ENCODE measurements at regions not wholly inside any gene's neighbourhood (a gene's known extent, or its start where the extent isn't known, plus 50 kb on each side); places are given as distances from the start of the nearest gene placed in this dataset.

DNA sequence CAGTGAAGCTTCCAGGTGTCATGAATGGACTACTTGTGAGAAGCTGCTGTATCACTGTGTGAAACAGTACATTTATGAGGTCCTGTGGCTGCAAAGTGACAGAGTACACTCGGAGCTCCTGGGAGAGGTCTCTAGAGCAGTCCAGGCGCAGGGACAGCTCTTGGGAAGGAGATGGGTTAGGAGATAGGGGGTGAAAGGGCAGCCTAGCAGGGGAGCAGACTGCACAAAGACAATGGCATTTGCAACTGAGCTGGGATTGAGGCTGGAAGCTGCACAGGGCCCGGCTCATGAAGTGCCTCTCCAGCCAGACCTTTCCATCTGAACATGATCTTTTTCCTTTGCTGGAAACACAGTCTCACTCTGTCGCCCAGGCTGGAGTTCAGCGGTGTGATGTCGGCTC, 83.6 kb downstream of the RHOB start:
- intact Hi-C loops (cut with micrococcal nuclease): no loop called here
- H4K20me1 ChIP-seq (ENCODE audit: insufficient read depth, low read length): no peaks in the 10 kb centered on the region
- H3K9me3 ChIP-seq (replicated peaks in 1 of 2; ENCODE audit: control insufficient read depth in 1 of 2, insufficient read depth in 1 of 2, low read length in 2 of 2): no peaks in the 10 kb centered on the region
- no peak for TF ChIP-seq CTCF (IDR thresholded peaks at IDR 0.05)
- H3K79me2 ChIP-seq (ENCODE audit: insufficient read depth, low read length): no peaks in the 10 kb centered on the region
- no peaks in the 10 kb centered on the region for H3K9me3 Mint-ChIP-seq
- DNase-seq: no peak
- no peaks in the 10 kb centered on the region for H3K4me1 ChIP-seq (ENCODE audit: control insufficient read depth in 1 of 2, insufficient read depth in 2 of 2, low read length in 2 of 2)
- no peak overlapping the region for H3K27ac Mint-ChIP-seq
- no peaks in the 10 kb centered on the region for H3K27me3 ChIP-seq (ENCODE audit: control insufficient read depth in 2 of 2, insufficient read depth in 2 of 2, low read length in 2 of 2)
- H3K4me3 Mint-ChIP-seq: no peak overlapping the region
- no peak overlapping the region for H3K9ac ChIP-seq (ENCODE audit: insufficient read depth, low read length, poor library complexity, severe bottlenecking)
- H3K27ac ChIP-seq (ENCODE audit: low read depth in 1 of 2, low read length in 2 of 2): no peak overlapping the region
- no peaks in the 10 kb centered on the region for H3K4me1 Mint-ChIP-seq
- 90% methylated on average over 4 of the region's 6 CpGs for WGBS (ENCODE audit: insufficient coverage)
- H3K27me3 Mint-ChIP-seq (ENCODE audit: low read depth in 3 of 3): peaks cover 5 to 10% (median 9%) of the 10 kb centered on the region in 3 donors
- H3K4me2 ChIP-seq (replicated peaks; ENCODE audit: extremely low read depth, low read length, poor library complexity, severe bottlenecking): no peak overlapping the region
- no peak overlapping the region for H2AFZ ChIP-seq (ENCODE audit: insufficient read depth, low read depth, low read length, poor library complexity, severe bottlenecking)
- H3K4me3 ChIP-seq (replicated peaks in 1 of 3; ENCODE audit: low read depth in 2 of 3, low read length in 3 of 3): no peak overlapping the region
- H3K36me3 ChIP-seq (replicated peaks in 1 of 2; ENCODE audit: control insufficient read depth in 1 of 2, insufficient read depth in 2 of 2, low read length in 2 of 2): no peaks in the 10 kb centered on the region
- no peaks in the 10 kb centered on the region for H3K36me3 Mint-ChIP-seq

- H3K4me1 ChIP-seq (ENCODE audit: control insufficient read depth in 1 of 2, insufficient read depth in 2 of 2, low read length in 2 of 2): no peaks in the 10 kb centered on the region
- intact Hi-C loops (cut with micrococcal nuclease): no loop called here
- no peaks in the 10 kb centered on the region for H3K27me3 ChIP-seq (ENCODE audit: control insufficient read depth in 2 of 2, insufficient read depth in 2 of 2, low read length in 2 of 2)
- H3K79me2 ChIP-seq (ENCODE audit: insufficient read depth, low read length): no peaks in the 10 kb centered on the region
- H3K27ac Mint-ChIP-seq: no peak overlapping the region
- TF ChIP-seq CTCF (IDR thresholded peaks at IDR 0.05): no peak
- peaks cover 5 to 10% (median 9%) of the 10 kb centered on the region in 3 donors for H3K27me3 Mint-ChIP-seq (ENCODE audit: low read depth in 3 of 3)
- H3K36me3 Mint-ChIP-seq: no peaks in the 10 kb centered on the region
- H3K27ac ChIP-seq (ENCODE audit: low read depth in 1 of 2, low read length in 2 of 2): no peak overlapping the region
- DNase-seq: no peak
- no peak overlapping the region for H3K4me3 Mint-ChIP-seq
- no peaks in the 10 kb centered on the region for H3K36me3 ChIP-seq (replicated peaks in 1 of 2; ENCODE audit: control insufficient read depth in 1 of 2, insufficient read depth in 2 of 2, low read length in 2 of 2)
- no peaks in the 10 kb centered on the region for H4K20me1 ChIP-seq (ENCODE audit: insufficient read depth, low read length)
- H3K9me3 Mint-ChIP-seq: no peaks in the 10 kb centered on the region
- WGBS (ENCODE audit: insufficient coverage): 89% methylated on average over 7 of the region's 8 CpGs
- H2AFZ ChIP-seq (ENCODE audit: insufficient read depth, low read depth, low read length, poor library complexity, severe bottlenecking): no peak overlapping the region
- H3K4me2 ChIP-seq (replicated peaks; ENCODE audit: extremely low read depth, low read length, poor library complexity, severe bottlenecking): no peak overlapping the region
- H3K9me3 ChIP-seq (replicated peaks in 1 of 2; ENCODE audit: control insufficient read depth in 1 of 2, insufficient read depth in 1 of 2, low read length in 2 of 2): no peaks in the 10 kb centered on the region
- no peaks in the 10 kb centered on the region for H3K4me1 Mint-ChIP-seq
- no peak overlapping the region for H3K9ac ChIP-seq (ENCODE audit: insufficient read depth, low read length, poor library complexity, severe bottlenecking)
- no peak overlapping the region for H3K4me3 ChIP-seq (replicated peaks in 1 of 3; ENCODE audit: low read depth in 2 of 3, low read length in 3 of 3)
Measured at GRCh38 chr2:20531633-20532262, 84.9 kb downstream of the RHOB start.
